Common myeloid progenitor, CD34-positive (primary cell): ENCODE measurements at regions not wholly inside any gene's neighbourhood (a gene's known extent, or its start where the extent isn't known, plus 50 kb on each side); places are given as distances from the start of the nearest gene placed in this dataset.
"Not testable (repeated sequence)": the region's sequence is repeated elsewhere in the genome, so short reads cannot be mapped to it uniquely, and the experiment has no call there.

ENCODE experiments used
- CTCF ChIA-PET: fragments of 350-600 bp; sonication (Branson Sonifier 250); formaldehyde crosslinking; loops from one replicate; lab custom pipeline; 2021; ENCODE audit warnings: antibody characterized with exemption; lab: Charles Lee
- POLR2A ChIA-PET: fragments of 350-600 bp; sonication (Branson Sonifier 250); formaldehyde crosslinking; loops from one replicate; lab custom pipeline; 2021; ENCODE audit warnings: antibody characterized with exemption; lab: Charles Lee
- DNase-seq, 3 donors: peaks; one replicate each; pipeline versions ENCODE4 v3.0.0 to v3.0.0-alpha.2; 2013
- H3K27ac ChIP-seq, 2 experiments: 1 replicate in 1 of 2; 2 replicates in 1 of 2; pipeline ENCODE4 v1.7.0; 2013; ENCODE audit warnings: inconsistent platforms in 2 of 2, low read length in 2 of 2, mild to moderate bottlenecking in 2 of 2, low read depth in 1 of 2, moderate library complexity in 1 of 2; ENCODE audit not compliant: severe bottlenecking in 2 of 2, insufficient read depth in 1 of 2, poor library complexity in 1 of 2
- H3K27me3 ChIP-seq, 5 experiments: replicated peaks in 2 of 5; 1 replicate in 3 of 5; 2 replicates in 2 of 5; pipeline versions ENCODE4 v1.6.1 to v1.7.0; 2013; ENCODE audit warnings: low read length in 4 of 5, mild to moderate bottlenecking in 2 of 5, moderate library complexity in 2 of 5, inconsistent platforms in 1 of 5; ENCODE audit not compliant: insufficient read depth in 5 of 5, control insufficient read depth in 4 of 5
- H3K36me3 ChIP-seq, 4 experiments: 1 replicate in 2 of 4; 2 replicates in 2 of 4; pipeline versions ENCODE4 v1.6.1 to v1.7.0; 2013; ENCODE audit warnings: low read length in 3 of 4, control low read depth in 1 of 4, mild to moderate bottlenecking in 1 of 4; ENCODE audit not compliant: control insufficient read depth in 4 of 4, insufficient read depth in 4 of 4
- H3K4me1 ChIP-seq, 4 experiments: 1 replicate in 3 of 4; 2 replicates in 1 of 4; pipeline versions ENCODE4 v1.6.1 to v1.7.1; 2013; ENCODE audit warnings: low read length in 3 of 4, mild to moderate bottlenecking in 3 of 4, control low read depth in 1 of 4, inconsistent platforms in 1 of 4, moderate library complexity in 1 of 4; ENCODE audit not compliant: control insufficient read depth in 4 of 4, insufficient read depth in 4 of 4; ENCODE audit errors: control extremely low read depth in 1 of 4
- H3K4me3 ChIP-seq, 7 experiments: 1 replicate in 4 of 7; 2 replicates in 3 of 7; pipeline versions ENCODE4 v1.5.1 to v1.7.0; 2013; ENCODE audit warnings: mild to moderate bottlenecking in 7 of 7, low read length in 6 of 7, moderate library complexity in 6 of 7, inconsistent platforms in 2 of 7, low read depth in 2 of 7, control low read depth in 1 of 7; ENCODE audit not compliant: insufficient read depth in 4 of 7, control insufficient read depth in 1 of 7; ENCODE audit errors: extremely low read depth in 1 of 7
- H3K9me3 ChIP-seq, 5 experiments: 1 replicate in 4 of 5; 2 replicates in 1 of 5; pipeline versions ENCODE4 v1.6.1 to v1.7.1; 2013; ENCODE audit warnings: low read length in 4 of 5, mild to moderate bottlenecking in 2 of 5, inconsistent platforms in 1 of 5, low read depth in 1 of 5, moderate library complexity in 1 of 5; ENCODE audit not compliant: control insufficient read depth in 4 of 5, insufficient read depth in 2 of 5; ENCODE audit errors: control extremely low read depth in 1 of 5
- WGBS: methylation state at CpG from one replicate; pipeline ENCODE4 v1.1.5; 2013; ENCODE audit not compliant: insufficient coverage; 5-methylcytosine and 5-hydroxymethylcytosine counted together

DNA sequence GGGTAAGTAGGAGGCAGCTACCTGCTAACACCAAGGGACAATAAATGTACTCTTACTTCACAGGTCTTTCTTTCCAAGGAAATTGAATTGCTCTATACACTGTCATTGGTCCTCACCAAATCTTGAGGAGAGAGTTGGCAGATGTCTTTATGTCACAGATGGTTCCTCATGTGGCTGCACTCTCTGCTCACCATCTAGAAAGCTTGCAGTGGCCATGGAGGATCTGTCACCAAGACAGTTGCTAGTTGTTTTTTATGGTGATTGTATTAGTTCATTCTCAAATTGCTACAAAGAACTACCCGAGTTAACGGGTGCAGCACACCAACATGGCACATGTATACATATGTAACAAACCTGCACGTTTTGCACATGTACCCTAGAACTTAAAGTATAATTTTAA is 613.3 kb downstream of the CENPC start:
- POLR2A ChIA-PET, H3K27me3 ChIP-seq, H3K9me3 ChIP-seq, CTCF ChIA-PET, H3K4me3 ChIP-seq, H3K36me3 ChIP-seq, DNase-seq, H3K27ac ChIP-seq, H3K4me1 ChIP-seq: not testable (repeated sequence)
- no CpG with 5 or more reads among the region's 3 CpGs for WGBS

DNA sequence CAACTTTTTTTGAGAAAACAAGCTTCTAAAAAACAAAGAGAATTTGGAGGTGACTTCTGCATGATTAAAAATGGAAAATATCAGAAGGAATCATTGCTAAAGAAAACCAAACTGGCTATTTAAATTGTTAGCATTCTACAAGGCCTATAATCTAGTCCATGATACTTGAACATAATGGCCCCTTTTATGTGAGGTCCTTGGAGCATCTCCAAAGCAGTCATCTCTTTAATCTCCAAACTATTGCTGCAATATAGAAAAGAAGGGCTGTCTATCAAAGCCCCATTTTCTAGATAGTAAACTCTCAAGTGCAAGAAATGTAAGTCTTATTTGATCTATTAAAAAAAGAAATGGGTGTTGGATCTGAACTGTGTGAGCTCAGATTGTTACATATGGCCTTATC is 615.1 kb downstream of the CENPC start:
- CTCF ChIA-PET, result no interaction called here
- H3K36me3 ChIP-seq, result no peaks in the 10 kb centered on the region

GRCh38 chr4:66929748-66930147 is 615.6 kb downstream of the CENPC start:
- Histone ChIP-seq H3K36me3 (no peaks in the 10 kb centered on the region), H3K4me1 (no peaks in the 10 kb centered on the region), H3K9me3 (peaks cover 0 to 2% (median 0%) of the 10 kb centered on the region in 5 experiments), H3K27me3 (no peaks in the 10 kb centered on the region), H3K27ac (no peak overlapping the region), H3K4me3 (no peak overlapping the region)
- no peak for DNase-seq
- WGBS, result no CpG with 5 or more reads among the region's 1 CpG
- CTCF ChIA-PET, result no interaction called here
- POLR2A ChIA-PET, result no interaction called here

More for the DNA sequence above, 615.1 kb downstream of the CENPC start:
- no peaks in the 10 kb centered on the region for H3K27me3 ChIP-seq
- DNase-seq, result no peak
- no peaks in the 10 kb centered on the region for H3K4me1 ChIP-seq
- peaks cover 0 to 2% (median 0%) of the 10 kb centered on the region in 5 experiments for H3K9me3 ChIP-seq
- H3K4me3 ChIP-seq, result no peak overlapping the region
- POLR2A ChIA-PET, result no interaction called here
- no peak overlapping the region for H3K27ac ChIP-seq

- H3K4me3 ChIP-seq, H3K36me3 ChIP-seq, DNase-seq, H3K9me3 ChIP-seq, H3K4me1 ChIP-seq, POLR2A ChIA-PET, CTCF ChIA-PET, H3K27me3 ChIP-seq, H3K27ac ChIP-seq: not testable (repeated sequence)
Measured at GRCh38 chr4:66928881-66929280, 616.4 kb downstream of the CENPC start.

- WGBS, result 100% methylated on average over 2 of the region's 3 CpGs
- Histone ChIP-seq H3K4me3 (no peak overlapping the region), H3K9me3 (peaks cover 0 to 2% (median 0%) of the 10 kb centered on the region in 5 experiments), H3K27ac (no peak overlapping the region), H3K4me1 (no peaks in the 10 kb centered on the region), H3K27me3 (no peaks in the 10 kb centered on the region), H3K36me3 (no peaks in the 10 kb centered on the region)
- POLR2A ChIA-PET, result no interaction called here
- CTCF ChIA-PET, result no interaction called here
- DNase-seq, result no peak
Measured at GRCh38 chr4:66927937-66928336, 617.4 kb downstream of the CENPC start.

- CTCF ChIA-PET, result no interaction called here
- H3K27ac ChIP-seq, result no peak overlapping the region
Measured at GRCh38 chr4:66926687-66927086, 618.6 kb downstream of the CENPC start.

GRCh38 chr4:66923081-66923865 is 622.0 kb downstream of the CENPC start:
- H3K4me3 ChIP-seq, result no peak overlapping the region
- peaks cover 0 to 2% (median 0%) of the 10 kb centered on the region in 5 experiments for H3K9me3 ChIP-seq
- H3K27me3 ChIP-seq, result no peaks in the 10 kb centered on the region
- H3K36me3 ChIP-seq, result no peaks in the 10 kb centered on the region
- H3K4me1 ChIP-seq, result no peaks in the 10 kb centered on the region
- no peak overlapping the region for H3K27ac ChIP-seq
- POLR2A ChIA-PET, result no interaction called here
- no peak for DNase-seq
- CTCF ChIA-PET, result no interaction called here

More at GRCh38 chr4:66926687-66927086, 618.6 kb downstream of the CENPC start:
- Histone ChIP-seq H3K36me3 (no peaks in the 10 kb centered on the region), H3K4me1 (no peaks in the 10 kb centered on the region), H3K9me3 (peaks cover 0 to 2% (median 0%) of the 10 kb centered on the region in 5 experiments), H3K4me3 (no peak overlapping the region), H3K27me3 (no peaks in the 10 kb centered on the region)
- no CpG with 5 or more reads among the region's 3 CpGs for WGBS
- POLR2A ChIA-PET, result no interaction called here
- DNase-seq, result no peak
